Gastrocnemius medialis (tissue), 4 donors: ENCODE measurements at regions not wholly inside any gene's neighbourhood (a gene's known extent, or its start where the extent isn't known, plus 50 kb on each side); places are given as distances from the start of the nearest gene placed in this dataset.
"Not testable (repeated sequence)": the region's sequence is repeated elsewhere in the genome, so short reads cannot be mapped to it uniquely, and the experiment has no call there.

Experiments used
- ATAC-seq, 2 donors: fragments of 150-250 bp; one replicate each; pipeline ENCODE4 v1.9.1; 2016
- DNase-seq, 2 donors: peaks; one replicate each; pipeline ENCODE4 v3.0.0-alpha.2; 2019
- H3K27ac ChIP-seq, 4 donors: fragments of 200-600 bp; sonication (generic); 1 replicate in 1 of 4; 2 replicates in 3 of 4; pipeline ENCODE4 v1.5.1; 2016 to 2018; ENCODE audit warnings: mild to moderate bottlenecking in 2 of 4, moderate library complexity in 1 of 4
- H3K27me3 ChIP-seq, 3 donors: fragments of 200-600 bp; sonication (generic) in 2 of 3; 1 replicate in 1 of 3; 2 replicates in 2 of 3; pipeline versions ENCODE4 v1.5.1 to v1.6.0; 2016 to 2019; ENCODE audit warnings: mild to moderate bottlenecking in 1 of 3, moderate library complexity in 1 of 3
- H3K36me3 ChIP-seq, 2 donors: fragments of 200-600 bp; sonication (generic) in 1 of 2; one replicate each; pipeline ENCODE4 v1.5.1; 2017 to 2018
- H3K4me1 ChIP-seq, 2 donors: fragments of 200-600 bp; sonication (generic) in 1 of 2; one replicate each; pipeline ENCODE4 v1.5.1; 2016 to 2017; ENCODE audit warnings: mild to moderate bottlenecking in 2 of 2
- H3K4me3 ChIP-seq, 4 donors: fragments of 200-600 bp; sonication (generic) in 3 of 4; 1 replicate in 1 of 4; 2 replicates in 3 of 4; pipeline ENCODE4 v1.5.1; 2016 to 2019; ENCODE audit warnings: mild to moderate bottlenecking in 2 of 4
- H3K9me3 ChIP-seq, 3 donors: fragments of 200-600 bp; sonication (generic) in 2 of 3; 1 replicate in 1 of 3; 2 replicates in 2 of 3; pipeline ENCODE4 v1.5.1; 2016 to 2019
- CTCF ChIP-seq, 5 experiments: fragments of 450-650 bp in 3 of 5; fragments of 200-600 bp in 2 of 5; sonication (generic) in 2 of 5; IDR thresholded peaks in 4 of 5; conservative IDR thresholded peaks in 1 of 5; 1 replicate in 4 of 5; 2 replicates in 1 of 5; pipeline ENCODE4 v1.5.1; 2016 to 2019; ENCODE audit warnings: antibody characterized with exemption in 5 of 5, mild to moderate bottlenecking in 3 of 5, moderate library complexity in 3 of 5
- POLR2A ChIP-seq, 2 donors: fragments of 450-650 bp; IDR thresholded peaks; one replicate each; pipeline ENCODE4 v1.6.1; 2017; ENCODE audit warnings: antibody characterized with exemption in 2 of 2, mild to moderate bottlenecking in 2 of 2, moderate library complexity in 2 of 2
- in situ Hi-C, 4 donors: fragments of 200-750 bp; cut with MboI; loops; one replicate each; pipeline versions ENCODE4 v1.15.0 to v1.8.0; 2017; ENCODE audit warnings: low sequenced_read_pairs in 4 of 4
- intact Hi-C: fragments of 100-400 bp; cut with DNase I; formaldehyde crosslinking; loops from one replicate; pipeline ENCODE4 v1.15.1; 2023; ENCODE audit warnings: low total_unique reads

- intact Hi-C loops, H3K27ac ChIP-seq, H3K9me3 ChIP-seq, DNase-seq, in situ Hi-C loops, H3K36me3 ChIP-seq, ATAC-seq, H3K4me3 ChIP-seq, H3K4me1 ChIP-seq, H3K27me3 ChIP-seq: not testable (repeated sequence)
Observed at GRCh38 chr4:10388146-10388545, 69.1 kb downstream of the ZNF518B start.

- no peaks in the 10 kb centered on the region for H3K9me3 ChIP-seq
- H3K27me3 ChIP-seq: no peaks in the 10 kb centered on the region
- H3K4me1 ChIP-seq: no peaks in the 10 kb centered on the region
- intact Hi-C loops: no loop called here
- no peak overlapping the region for H3K4me3 ChIP-seq
- ATAC-seq (no peak), DNase-seq (no peak)
- H3K36me3 ChIP-seq: no peaks in the 10 kb centered on the region
- in situ Hi-C loops: no loop called here
- H3K27ac ChIP-seq: no peak overlapping the region
- TF ChIP-seq POLR2A (IDR thresholded peaks at IDR 0.05): no peak
- TF ChIP-seq CTCF (IDR thresholded peaks at IDR 0.05 in 4 of 5, conservative IDR thresholded peaks at IDR 0.05 in 1 of 5): no peak
Observed at GRCh38 chr4:10385994-10386394, 71.2 kb downstream of the ZNF518B start.

- ATAC-seq (no peak), DNase-seq (no peak)
- Histone ChIP-seq H3K4me3 (no peak overlapping the region), H3K9me3 (no peaks in the 10 kb centered on the region), H3K27me3 (no peaks in the 10 kb centered on the region), H3K27ac (no peak overlapping the region), H3K4me1 (no peaks in the 10 kb centered on the region), H3K36me3 (no peaks in the 10 kb centered on the region)
- in situ Hi-C loops: no loop called here
- intact Hi-C loops: no loop called here
- TF ChIP-seq POLR2A (IDR thresholded peaks at IDR 0.05): no peak
- no peak for TF ChIP-seq CTCF (IDR thresholded peaks at IDR 0.05 in 4 of 5, conservative IDR thresholded peaks at IDR 0.05 in 1 of 5)
Observed at GRCh38 chr4:10384974-10385373, 72.3 kb downstream of the ZNF518B start.

DNA sequence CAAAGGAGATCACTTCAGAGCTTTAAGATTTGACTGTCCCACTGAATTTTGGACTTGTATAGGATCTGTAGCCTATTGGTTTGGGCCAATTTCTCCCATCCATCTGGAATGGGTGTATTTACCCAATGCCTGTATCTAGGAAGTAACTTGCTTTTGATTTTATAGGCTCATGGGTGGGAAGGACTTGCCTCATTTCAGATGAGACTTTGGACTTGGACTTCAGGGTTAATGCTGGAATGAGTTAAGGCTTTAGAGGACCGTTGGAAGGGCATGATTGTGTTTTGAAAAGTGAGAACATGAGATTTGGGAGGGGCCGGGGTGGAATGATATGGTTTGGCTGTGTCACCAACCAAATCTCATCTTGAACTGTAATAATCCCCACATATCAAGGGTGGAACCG, 73.8 kb downstream of the ZNF518B start:
- Histone ChIP-seq H3K27ac (no peak overlapping the region), H3K36me3 (no peaks in the 10 kb centered on the region), H3K4me3 (no peak overlapping the region), H3K4me1 (no peaks in the 10 kb centered on the region), H3K27me3 (no peaks in the 10 kb centered on the region), H3K9me3 (no peaks in the 10 kb centered on the region)
- ATAC-seq (no peak), DNase-seq (no peak)
- intact Hi-C loops: no loop called here
- TF ChIP-seq POLR2A (IDR thresholded peaks at IDR 0.05) (no peak), CTCF (IDR thresholded peaks at IDR 0.05 in 4 of 5, conservative IDR thresholded peaks at IDR 0.05 in 1 of 5) (no peak)
- in situ Hi-C loops: no loop called here

DNA sequence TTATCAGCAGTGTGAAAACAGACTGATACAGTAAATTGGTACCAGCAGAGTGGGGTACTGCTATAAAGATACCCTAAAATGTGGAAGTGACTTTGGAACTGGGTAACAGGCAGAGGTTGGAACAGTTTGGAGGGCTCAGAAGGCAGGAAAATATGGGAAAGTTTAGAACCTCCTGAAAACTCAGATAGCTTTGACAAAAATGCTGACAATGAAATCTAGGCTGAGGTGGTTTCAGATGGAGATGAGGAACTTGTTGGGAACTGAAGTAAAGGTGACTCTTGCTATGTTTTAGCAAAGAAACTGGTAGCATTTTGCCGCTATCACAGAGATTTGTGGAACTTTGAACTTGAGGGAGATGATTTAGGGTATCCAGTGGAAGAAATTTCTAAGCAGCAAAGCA, 75.1 kb downstream of the ZNF518B start:
- H3K9me3 ChIP-seq, in situ Hi-C loops, H3K27ac ChIP-seq, H3K4me3 ChIP-seq, H3K27me3 ChIP-seq, intact Hi-C loops, DNase-seq, H3K4me1 ChIP-seq, H3K36me3 ChIP-seq, ATAC-seq: not testable (repeated sequence)

DNA sequence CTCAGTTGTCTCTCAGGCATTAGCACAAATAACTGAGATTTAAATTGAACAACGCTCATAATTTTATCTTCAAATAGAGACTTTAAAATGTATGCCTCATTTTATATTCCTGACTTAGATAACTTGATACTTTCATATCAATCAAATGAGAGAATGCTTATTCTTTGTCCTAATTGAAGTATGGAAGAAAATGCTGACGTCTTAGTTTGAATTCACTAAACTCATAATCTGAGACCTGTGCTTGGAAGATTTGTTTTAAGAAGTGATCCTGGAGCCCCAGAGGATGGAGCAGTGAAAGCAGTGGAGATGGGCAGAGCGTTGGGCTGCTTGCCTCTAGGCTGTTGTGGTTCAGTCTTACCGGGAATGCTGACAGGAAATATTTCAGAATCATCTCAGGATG, 76.1 kb downstream of the ZNF518B start:
- intact Hi-C loops: no loop called here
- no peak for ATAC-seq
- TF ChIP-seq CTCF (IDR thresholded peaks at IDR 0.05 in 4 of 5, conservative IDR thresholded peaks at IDR 0.05 in 1 of 5): no peak

More for the DNA sequence above, 76.1 kb downstream of the ZNF518B start:
- H3K27ac ChIP-seq: no peak overlapping the region
- no peaks in the 10 kb centered on the region for H3K4me1 ChIP-seq
- no peaks in the 10 kb centered on the region for H3K9me3 ChIP-seq
- no peaks in the 10 kb centered on the region for H3K36me3 ChIP-seq
- no peak for DNase-seq
- in situ Hi-C loops: no loop called here
- H3K27me3 ChIP-seq: no peaks in the 10 kb centered on the region
- H3K4me3 ChIP-seq: no peak overlapping the region
